RWPE2 (cell line): ENCODE measurements at regions not wholly inside any gene's neighbourhood (a gene's known extent, or its start where the extent isn't known, plus 50 kb on each side); places are given as distances from the start of the nearest gene placed in this dataset.

Source experiments
- ATAC-seq: fragments of 200-7000 bp; cut with Tn5 transposase; 3 replicates; pipeline ENCODE4 v1.9.1; 2021; ENCODE audit warnings: low read depth
- DNase-seq: peaks from one replicate; pipeline ENCODE4 v3.0.0-alpha.2; 2020; ENCODE audit warnings: low spot score
- H3K27ac ChIP-seq: fragments of 450-650 bp; 2 replicates; pipeline ENCODE4 v1.5.1; 2017; ENCODE audit warnings: mild to moderate bottlenecking; ENCODE audit not compliant: poor library complexity, severe bottlenecking
- H3K27me3 ChIP-seq: fragments of 250-450 bp; sonication (Bioruptor Pico); 2 replicates; pipeline ENCODE4 v1.5.1; 2021; ENCODE audit warnings: mild to moderate bottlenecking, moderate library complexity; ENCODE audit not compliant: insufficient read depth, poor library complexity, severe bottlenecking
- H3K36me3 ChIP-seq: fragments of 250-450 bp; sonication (Bioruptor Pico); 2 replicates; pipeline ENCODE4 v1.5.1; 2020; ENCODE audit warnings: low read depth, mild to moderate bottlenecking, moderate library complexity
- H3K4me1 ChIP-seq: fragments of 250-450 bp; sonication (Bioruptor Pico); 2 replicates; pipeline ENCODE4 v1.5.1; 2021; ENCODE audit warnings: mild to moderate bottlenecking, moderate library complexity; ENCODE audit not compliant: insufficient read depth, poor library complexity, severe bottlenecking
- H3K4me3 ChIP-seq: fragments of 250-450 bp; sonication (Bioruptor Pico); 2 replicates; pipeline ENCODE4 v1.5.1; 2021; ENCODE audit warnings: mild to moderate bottlenecking, moderate library complexity; ENCODE audit not compliant: severe bottlenecking
- H3K9me3 ChIP-seq: fragments of 250-450 bp; sonication (Bioruptor Pico); 2 replicates; pipeline ENCODE4 v1.5.1; 2021; ENCODE audit warnings: mild to moderate bottlenecking, moderate library complexity; ENCODE audit not compliant: severe bottlenecking
- CTCF ChIP-seq: fragments of 450-650 bp; IDR thresholded peaks from one replicate; pipeline ENCODE4 v1.5.1; 2017; ENCODE audit warnings: mild to moderate bottlenecking, moderate library complexity; ENCODE audit not compliant: poor library complexity, severe bottlenecking

- H3K27me3 ChIP-seq, result no peaks in the 10 kb centered on the region
- ATAC-seq, result peak; percentile 76
- H3K36me3 ChIP-seq, result no peaks in the 10 kb centered on the region
- no peak for TF ChIP-seq CTCF
- DNase-seq, result no peak
- peak overlapping the region; percentile 69 for H3K27ac ChIP-seq
- no peaks in the 10 kb centered on the region for H3K9me3 ChIP-seq
- H3K4me1 ChIP-seq, result peaks cover 16% of the 10 kb centered on the region
- H3K4me3 ChIP-seq, result peak overlapping the region; percentile 34
These were observed 124.6 kb upstream of the BTN3A2 start for GRCh38 chr6:26240157-26241032.

GRCh38 chr6:26241033-26241895, 123.7 kb upstream of the BTN3A2 start:
- peak overlapping the region; percentile 69 for H3K27ac ChIP-seq
- TF ChIP-seq CTCF, result no peak
- H3K4me3 ChIP-seq, result peak overlapping the region; percentile 34
- H3K36me3 ChIP-seq, result no peaks in the 10 kb centered on the region
- no peak for DNase-seq
- no peaks in the 10 kb centered on the region for H3K27me3 ChIP-seq
- no peaks in the 10 kb centered on the region for H3K9me3 ChIP-seq
- H3K4me1 ChIP-seq, result peaks cover 12% of the 10 kb centered on the region
- peak; percentile 18; the same call in 2 of the 3 replicates for ATAC-seq

- no peak overlapping the region for H3K4me3 ChIP-seq
- TF ChIP-seq CTCF, result no peak
- H3K27ac ChIP-seq, result peak overlapping the region; percentile 69
- H3K4me1 ChIP-seq, result peaks cover 12% of the 10 kb centered on the region
- no peaks in the 10 kb centered on the region for H3K9me3 ChIP-seq
- no peaks in the 10 kb centered on the region for H3K36me3 ChIP-seq
- ATAC-seq (peak; percentile 59), DNase-seq (no peak)
- H3K27me3 ChIP-seq, result no peaks in the 10 kb centered on the region
These were observed 121.9 kb upstream of the BTN3A2 start for GRCh38 chr6:26243132-26243531.

- TF ChIP-seq CTCF, result no peak
- ATAC-seq (no peak), DNase-seq (no peak)
- Histone ChIP-seq H3K27ac (peak overlapping the region; percentile 69), H3K4me3 (no peak overlapping the region), H3K27me3 (no peaks in the 10 kb centered on the region), H3K4me1 (peaks cover 12% of the 10 kb centered on the region), H3K9me3 (no peaks in the 10 kb centered on the region), H3K36me3 (no peaks in the 10 kb centered on the region)
These were observed 121.2 kb upstream of the BTN3A2 start for GRCh38 chr6:26243752-26244151.
